ENCODE measurements at regions not wholly inside any gene's neighbourhood (a gene's known extent, or its start where the extent isn't known, plus 50 kb on each side); places are given as distances from the start of the nearest gene placed in this dataset.

GRCh38 chr1:232280910-232281309, 349.0 kb downstream of the SIPA1L2 start:
- H3K27ac ChIP-seq: no peak overlapping the region
- H3K4me1 ChIP-seq (ENCODE audit: low read depth): no peaks in the 10 kb centered on the region
- TF ChIP-seq CTCF (IDR thresholded peaks at IDR 0.05; ENCODE audit: low read depth, low read length): no peak
- no peak overlapping the region for H3K4me3 ChIP-seq
- DNase-seq (ENCODE audit: low read depth in 1 of 2, low spot score in 1 of 2): no peak
- H3K36me3 ChIP-seq: no peaks in the 10 kb centered on the region
- no peaks in the 10 kb centered on the region for H3K9me3 ChIP-seq (ENCODE audit: low read depth)
- no peaks in the 10 kb centered on the region for H3K27me3 ChIP-seq

GRCh38 chr1:232279909-232280400, 350.0 kb downstream of the SIPA1L2 start:
- no peak for DNase-seq (ENCODE audit: low read depth in 1 of 2, low spot score in 1 of 2)
- no peaks in the 10 kb centered on the region for H3K36me3 ChIP-seq
- no peak overlapping the region for H3K4me3 ChIP-seq
- no peak overlapping the region for H3K27ac ChIP-seq
- no peaks in the 10 kb centered on the region for H3K9me3 ChIP-seq (ENCODE audit: low read depth)
- no peaks in the 10 kb centered on the region for H3K27me3 ChIP-seq
- no peaks in the 10 kb centered on the region for H3K4me1 ChIP-seq (ENCODE audit: low read depth)
- no peak for TF ChIP-seq CTCF (IDR thresholded peaks at IDR 0.05; ENCODE audit: low read depth, low read length)

- Histone ChIP-seq H3K4me1 (ENCODE audit: low read depth) (no peaks in the 10 kb centered on the region), H3K27me3 (no peaks in the 10 kb centered on the region), H3K27ac (no peak overlapping the region), H3K36me3 (no peaks in the 10 kb centered on the region), H3K4me3 (no peak overlapping the region), H3K9me3 (ENCODE audit: low read depth) (no peaks in the 10 kb centered on the region)
- no peak for DNase-seq (ENCODE audit: low read depth in 1 of 2, low spot score in 1 of 2)
- TF ChIP-seq CTCF (IDR thresholded peaks at IDR 0.05; ENCODE audit: low read depth, low read length): no peak
Observed at GRCh38 chr1:232278925-232279324, 351.0 kb downstream of the SIPA1L2 start.

GRCh38 chr1:232276651-232277050, 353.3 kb downstream of the SIPA1L2 start:
- Histone ChIP-seq H3K36me3 (no peaks in the 10 kb centered on the region), H3K4me1 (ENCODE audit: low read depth) (no peaks in the 10 kb centered on the region), H3K27me3 (no peaks in the 10 kb centered on the region), H3K4me3 (no peak overlapping the region), H3K27ac (no peak overlapping the region), H3K9me3 (ENCODE audit: low read depth) (no peaks in the 10 kb centered on the region)
- DNase-seq (ENCODE audit: low read depth in 1 of 2, low spot score in 1 of 2): no peak
- TF ChIP-seq CTCF (IDR thresholded peaks at IDR 0.05; ENCODE audit: low read depth, low read length): no peak

- no peak for TF ChIP-seq CTCF (IDR thresholded peaks at IDR 0.05; ENCODE audit: low read depth, low read length)
- H3K4me3 ChIP-seq: no peak overlapping the region
- no peak for DNase-seq (ENCODE audit: low read depth in 1 of 2, low spot score in 1 of 2)
- no peaks in the 10 kb centered on the region for H3K9me3 ChIP-seq (ENCODE audit: low read depth)
- H3K27ac ChIP-seq: no peak overlapping the region
- H3K27me3 ChIP-seq: no peaks in the 10 kb centered on the region
- H3K36me3 ChIP-seq: no peaks in the 10 kb centered on the region
- H3K4me1 ChIP-seq (ENCODE audit: low read depth): no peaks in the 10 kb centered on the region
Observed at GRCh38 chr1:232274999-232275710, 354.8 kb downstream of the SIPA1L2 start.

All from cardiac muscle cell (in vitro differentiated cells and primary cell).